ENCODE measurements at regions not wholly inside any gene's neighbourhood (a gene's known extent, or its start where the extent isn't known, plus 50 kb on each side); places are given as distances from the start of the nearest gene placed in this dataset.

GRCh38 chr5:89336111-89336510 is 453.1 kb upstream of the MEF2C start:
- no peaks in the 10 kb centered on the region for H3K9me3 ChIP-seq (ENCODE audit: control insufficient read depth, insufficient read depth, low read depth, low read length)
- no peaks in the 10 kb centered on the region for H3K27me3 ChIP-seq (ENCODE audit: control insufficient read depth, insufficient read depth, low read length)
- no peaks in the 10 kb centered on the region for H3K4me1 ChIP-seq (ENCODE audit: control insufficient read depth, insufficient read depth, low read length)
- in situ Hi-C loops (cut with HindIII; ENCODE audit: low pct_unique_long_range_greater_than_20kb, low sequenced_read_pairs) (no loop called here), intact Hi-C loops (cut with micrococcal nuclease; ENCODE audit: unreplicated experiment) (no loop called here)
- TF ChIP-seq POLR2AphosphoS5 (IDR thresholded peaks at IDR 0.05; ENCODE audit: low read depth, low read length), result no peak
- no peak for TF ChIP-seq REST (IDR thresholded peaks at IDR 0.05; ENCODE audit: insufficient read depth in 1 of 2, low read depth in 2 of 2, low read length in 1 of 2)
- TF ChIP-seq TCF7L2 (IDR thresholded peaks at IDR 0.05; ENCODE audit: low read depth, low read length), result no peak
- TF ChIP-seq, protein P1, sequence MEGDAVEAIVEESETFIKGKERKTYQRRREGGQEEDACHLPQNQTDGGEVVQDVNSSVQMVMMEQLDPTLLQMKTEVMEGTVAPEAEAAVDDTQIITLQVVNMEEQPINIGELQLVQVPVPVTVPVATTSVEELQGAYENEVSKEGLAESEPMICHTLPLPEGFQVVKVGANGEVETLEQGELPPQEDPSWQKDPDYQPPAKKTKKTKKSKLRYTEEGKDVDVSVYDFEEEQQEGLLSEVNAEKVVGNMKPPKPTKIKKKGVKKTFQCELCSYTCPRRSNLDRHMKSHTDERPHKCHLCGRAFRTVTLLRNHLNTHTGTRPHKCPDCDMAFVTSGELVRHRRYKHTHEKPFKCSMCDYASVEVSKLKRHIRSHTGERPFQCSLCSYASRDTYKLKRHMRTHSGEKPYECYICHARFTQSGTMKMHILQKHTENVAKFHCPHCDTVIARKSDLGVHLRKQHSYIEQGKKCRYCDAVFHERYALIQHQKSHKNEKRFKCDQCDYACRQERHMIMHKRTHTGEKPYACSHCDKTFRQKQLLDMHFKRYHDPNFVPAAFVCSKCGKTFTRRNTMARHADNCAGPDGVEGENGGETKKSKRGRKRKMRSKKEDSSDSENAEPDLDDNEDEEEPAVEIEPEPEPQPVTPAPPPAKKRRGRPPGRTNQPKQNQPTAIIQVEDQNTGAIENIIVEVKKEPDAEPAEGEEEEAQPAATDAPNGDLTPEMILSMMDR (IDR thresholded peaks at IDR 0.05), result no peak
- TF ChIP-seq SIN3A (IDR thresholded peaks at IDR 0.05; ENCODE audit: borderline replicate concordance, insufficient read depth, low read depth, low read length), result no peak
- ATAC-seq (no peak), DNase-seq (ENCODE audit: low read depth, low spot score) (no peak)
- CTCF ChIA-PET, result no interaction called here
- no peaks in the 10 kb centered on the region for H3K36me3 ChIP-seq (ENCODE audit: control insufficient read depth, insufficient read depth, low read length)
- BruUV-seq (replicated peaks), result no TSS peak
- H3K4me3 ChIP-seq (ENCODE audit: low read depth in 2 of 2, low read length in 2 of 2), result no peak overlapping the region
- POLR2A ChIA-PET, result no interaction called here
- no peak overlapping the region for H3K27ac ChIP-seq (ENCODE audit: low read length)

GRCh38 chr5:89330140-89330539 is 447.2 kb upstream of the MEF2C start:
- in situ Hi-C loops (cut with HindIII; ENCODE audit: low pct_unique_long_range_greater_than_20kb, low sequenced_read_pairs) (no loop called here), intact Hi-C loops (cut with micrococcal nuclease; ENCODE audit: unreplicated experiment) (no loop called here)
- no peaks in the 10 kb centered on the region for H3K27me3 ChIP-seq (ENCODE audit: control insufficient read depth, insufficient read depth, low read length)
- H3K9me3 ChIP-seq (ENCODE audit: control insufficient read depth, insufficient read depth, low read depth, low read length), result no peaks in the 10 kb centered on the region
- H3K27ac ChIP-seq (ENCODE audit: low read length), result no peak overlapping the region
- TF ChIP-seq, protein P1 (IDR thresholded peaks at IDR 0.05), result no peak
- no peak for TF ChIP-seq POLR2AphosphoS5 (IDR thresholded peaks at IDR 0.05; ENCODE audit: low read depth, low read length)
- TF ChIP-seq TCF7L2 (IDR thresholded peaks at IDR 0.05; ENCODE audit: low read depth, low read length), result no peak
- no peak overlapping the region for H3K4me3 ChIP-seq (ENCODE audit: low read depth in 2 of 2, low read length in 2 of 2)
- DNase-seq (ENCODE audit: low read depth, low spot score), result no peak
- ChIA-PET POLR2A (no interaction called here), CTCF (no interaction called here)
- no peaks in the 10 kb centered on the region for H3K36me3 ChIP-seq (ENCODE audit: control insufficient read depth, insufficient read depth, low read length)
- no peak for ATAC-seq
- H3K4me1 ChIP-seq (ENCODE audit: control insufficient read depth, insufficient read depth, low read length), result no peaks in the 10 kb centered on the region
- no TSS peak for BruUV-seq (replicated peaks)

DNA sequence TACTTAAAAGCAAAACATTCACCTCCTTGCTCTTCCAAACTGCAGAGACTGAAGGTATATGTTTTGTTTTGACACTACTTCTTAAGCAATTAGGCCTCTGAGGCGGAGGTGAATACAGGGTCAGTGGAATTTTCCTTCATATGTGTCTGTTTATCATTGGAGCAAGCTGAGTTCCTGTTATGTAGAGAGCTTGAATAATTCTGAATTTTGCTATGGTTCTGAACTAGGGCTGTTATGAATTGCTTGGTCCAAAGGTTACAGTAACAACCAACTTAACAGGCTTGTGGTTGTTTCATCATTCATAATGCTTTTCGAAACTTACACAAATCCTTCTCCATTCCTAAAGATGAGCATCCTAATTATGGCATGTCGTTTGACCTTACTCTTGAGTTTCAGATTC is 444.6 kb upstream of the MEF2C start:
- intact Hi-C loops (cut with micrococcal nuclease; ENCODE audit: unreplicated experiment), result no loop called here
- H3K27me3 ChIP-seq (ENCODE audit: control insufficient read depth, insufficient read depth, low read length), result no peaks in the 10 kb centered on the region
- no peak for ATAC-seq
- DNase-seq (ENCODE audit: low read depth, low spot score), result no peak
- H3K27ac ChIP-seq (ENCODE audit: low read length), result no peak overlapping the region
- POLR2A ChIA-PET, result no interaction called here
- CTCF ChIA-PET, result no interaction called here
- H3K9me3 ChIP-seq (ENCODE audit: control insufficient read depth, insufficient read depth, low read depth, low read length), result no peaks in the 10 kb centered on the region
- no TSS peak for BruUV-seq (replicated peaks)
- H3K4me3 ChIP-seq (ENCODE audit: low read depth in 2 of 2, low read length in 2 of 2), result no peak overlapping the region
- no peaks in the 10 kb centered on the region for H3K36me3 ChIP-seq (ENCODE audit: control insufficient read depth, insufficient read depth, low read length)
- in situ Hi-C loops (cut with HindIII; ENCODE audit: low pct_unique_long_range_greater_than_20kb, low sequenced_read_pairs), result no loop called here
- TF ChIP-seq TCF7L2 (IDR thresholded peaks at IDR 0.05; ENCODE audit: low read depth, low read length) (no peak), SIN3A (IDR thresholded peaks at IDR 0.05; ENCODE audit: borderline replicate concordance, insufficient read depth, low read depth, low read length) (no peak), REST (IDR thresholded peaks at IDR 0.05; ENCODE audit: insufficient read depth in 1 of 2, low read depth in 2 of 2, low read length in 1 of 2) (no peak), POLR2AphosphoS5 (IDR thresholded peaks at IDR 0.05; ENCODE audit: low read depth, low read length) (no peak)
- TF ChIP-seq, protein P1 (IDR thresholded peaks at IDR 0.05), result no peak
- H3K4me1 ChIP-seq (ENCODE audit: control insufficient read depth, insufficient read depth, low read length), result no peaks in the 10 kb centered on the region
